ENCODE measurements at regions not wholly inside any gene's neighbourhood (a gene's known extent, or its start where the extent isn't known, plus 50 kb on each side); places are given as distances from the start of the nearest gene placed in this dataset.

- Histone ChIP-seq H3K4me3 (ENCODE audit: low read depth, low read length) (no peak overlapping the region), H3K27me3 (ENCODE audit: insufficient read depth, low read depth, severe bottlenecking) (no peaks in the 10 kb centered on the region), H3K27ac (no peak overlapping the region), H3K36me3 (no peaks in the 10 kb centered on the region), H3K9me3 (ENCODE audit: severe bottlenecking) (no peaks in the 10 kb centered on the region)
- TF ChIP-seq CTCF (IDR thresholded peaks at IDR 0.05; ENCODE audit: low read depth, low read length) = no peak
- no peak for DNase-seq
Measured at GRCh38 chr4:110268790-110269189, 70.4 kb upstream of the ELOVL6 start.

DNA sequence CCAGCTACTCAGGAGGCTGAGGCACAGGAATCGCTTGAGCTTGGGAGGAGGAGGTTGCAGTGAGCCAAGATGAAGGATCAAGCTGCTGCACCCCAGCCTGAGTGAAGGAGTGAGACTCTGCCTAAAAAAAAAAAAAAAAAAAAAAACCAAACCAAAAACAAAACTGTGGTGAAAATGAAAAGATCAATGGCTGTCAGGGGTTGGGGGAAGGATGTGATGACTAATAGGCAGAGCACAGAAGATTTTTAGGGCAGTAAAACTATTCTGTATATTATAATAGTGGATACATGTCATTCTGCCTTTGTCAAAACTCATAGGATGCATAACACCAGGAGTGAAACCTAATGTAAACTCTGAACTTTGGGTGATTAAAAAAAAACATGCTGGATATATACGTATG, 69.9 kb upstream of the ELOVL6 start:
- no peak for DNase-seq
- H3K27ac ChIP-seq = no peak overlapping the region
- H3K36me3 ChIP-seq = no peaks in the 10 kb centered on the region
- H3K4me3 ChIP-seq (ENCODE audit: low read depth, low read length) = no peak overlapping the region
- H3K9me3 ChIP-seq (ENCODE audit: severe bottlenecking) = no peaks in the 10 kb centered on the region
- no peak for TF ChIP-seq CTCF (IDR thresholded peaks at IDR 0.05; ENCODE audit: low read depth, low read length)
- no peaks in the 10 kb centered on the region for H3K27me3 ChIP-seq (ENCODE audit: insufficient read depth, low read depth, severe bottlenecking)

GRCh38 chr4:110266136-110266535, 67.7 kb upstream of the ELOVL6 start:
- Histone ChIP-seq H3K4me3 (ENCODE audit: low read depth, low read length) (no peak overlapping the region), H3K27me3 (ENCODE audit: insufficient read depth, low read depth, severe bottlenecking) (no peaks in the 10 kb centered on the region)

DNA sequence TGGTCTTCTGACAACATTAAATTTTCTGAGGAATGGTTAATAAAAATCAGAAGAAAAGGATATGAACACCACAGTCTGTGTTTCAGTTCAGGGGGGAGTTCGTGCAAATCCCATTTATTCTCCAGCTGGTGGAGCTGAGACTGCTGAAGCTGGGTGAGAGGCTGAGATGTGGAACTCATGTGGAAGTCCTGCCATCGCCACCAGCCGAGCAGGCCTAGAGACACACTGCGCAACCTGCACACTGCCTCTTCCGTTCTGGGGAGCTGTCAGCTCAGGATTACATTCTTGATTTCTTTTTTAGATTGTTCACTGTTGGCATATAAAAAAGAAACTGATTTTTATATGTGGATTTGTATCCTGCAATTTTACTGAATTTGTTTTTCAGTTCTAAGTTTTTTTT, 66.6 kb upstream of the ELOVL6 start:
- H3K27me3 ChIP-seq (ENCODE audit: insufficient read depth, low read depth, severe bottlenecking) = no peaks in the 10 kb centered on the region
- DNase-seq = no peak
- no peaks in the 10 kb centered on the region for H3K9me3 ChIP-seq (ENCODE audit: severe bottlenecking)
- H3K27ac ChIP-seq = no peak overlapping the region
- H3K36me3 ChIP-seq = no peaks in the 10 kb centered on the region
- no peak overlapping the region for H3K4me3 ChIP-seq (ENCODE audit: low read depth, low read length)
- no peak for TF ChIP-seq CTCF (IDR thresholded peaks at IDR 0.05; ENCODE audit: low read depth, low read length)

More at GRCh38 chr4:110266136-110266535, 67.7 kb upstream of the ELOVL6 start:
- Histone ChIP-seq H3K9me3 (ENCODE audit: severe bottlenecking) (no peaks in the 10 kb centered on the region), H3K27ac (no peak overlapping the region), H3K36me3 (no peaks in the 10 kb centered on the region)
- no peak for TF ChIP-seq CTCF (IDR thresholded peaks at IDR 0.05; ENCODE audit: low read depth, low read length)
- no peak for DNase-seq

- H3K27me3 ChIP-seq (ENCODE audit: insufficient read depth, low read depth, severe bottlenecking) = no peaks in the 10 kb centered on the region
- TF ChIP-seq CTCF (IDR thresholded peaks at IDR 0.05; ENCODE audit: low read depth, low read length) = no peak
Measured at GRCh38 chr4:110260299-110260698, 61.9 kb upstream of the ELOVL6 start.

GRCh38 chr4:110250023-110250387, 51.6 kb upstream of the ELOVL6 start:
- no peaks in the 10 kb centered on the region for H3K36me3 ChIP-seq
- H3K4me3 ChIP-seq (ENCODE audit: low read depth, low read length) = no peak overlapping the region
- no peak overlapping the region for H3K27ac ChIP-seq
- no peak for TF ChIP-seq CTCF (IDR thresholded peaks at IDR 0.05; ENCODE audit: low read depth, low read length)
- H3K27me3 ChIP-seq (ENCODE audit: insufficient read depth, low read depth, severe bottlenecking) = no peaks in the 10 kb centered on the region
- DNase-seq = no peak
- H3K9me3 ChIP-seq (ENCODE audit: severe bottlenecking) = no peaks in the 10 kb centered on the region

More at GRCh38 chr4:110260299-110260698, 61.9 kb upstream of the ELOVL6 start:
- Histone ChIP-seq H3K9me3 (ENCODE audit: severe bottlenecking) (no peaks in the 10 kb centered on the region), H3K36me3 (no peaks in the 10 kb centered on the region), H3K4me3 (ENCODE audit: low read depth, low read length) (no peak overlapping the region), H3K27ac (no peak overlapping the region)
- DNase-seq = no peak
